Coronary artery (tissue), 2 donors: ENCODE measurements at regions not wholly inside any gene's neighbourhood (a gene's known extent, or its start where the extent isn't known, plus 50 kb on each side); places are given as distances from the start of the nearest gene placed in this dataset.

Source experiments
- DNase-seq: peaks from one replicate; pipeline ENCODE4 v3.0.0-alpha.2; 2017; ENCODE audit warnings: low spot score
- H3K27ac ChIP-seq, 2 donors: fragments of 200-600 bp; sonication (generic); one replicate each; pipeline ENCODE4 v1.5.1; 2016 to 2019
- H3K4me3 ChIP-seq: fragments of 200-600 bp; sonication (generic); 2 replicates; pipeline ENCODE4 v1.5.1; 2016; ENCODE audit warnings: mild to moderate bottlenecking, moderate library complexity
- TF ChIP-seq, protein P1 (sequence below): fragments of 200-600 bp; sonication (generic); IDR thresholded peaks from one replicate; pipeline ENCODE4 v1.5.1; 2019; ENCODE audit warnings: antibody characterized with exemption

- no peak for DNase-seq
- TF ChIP-seq, protein P1, sequence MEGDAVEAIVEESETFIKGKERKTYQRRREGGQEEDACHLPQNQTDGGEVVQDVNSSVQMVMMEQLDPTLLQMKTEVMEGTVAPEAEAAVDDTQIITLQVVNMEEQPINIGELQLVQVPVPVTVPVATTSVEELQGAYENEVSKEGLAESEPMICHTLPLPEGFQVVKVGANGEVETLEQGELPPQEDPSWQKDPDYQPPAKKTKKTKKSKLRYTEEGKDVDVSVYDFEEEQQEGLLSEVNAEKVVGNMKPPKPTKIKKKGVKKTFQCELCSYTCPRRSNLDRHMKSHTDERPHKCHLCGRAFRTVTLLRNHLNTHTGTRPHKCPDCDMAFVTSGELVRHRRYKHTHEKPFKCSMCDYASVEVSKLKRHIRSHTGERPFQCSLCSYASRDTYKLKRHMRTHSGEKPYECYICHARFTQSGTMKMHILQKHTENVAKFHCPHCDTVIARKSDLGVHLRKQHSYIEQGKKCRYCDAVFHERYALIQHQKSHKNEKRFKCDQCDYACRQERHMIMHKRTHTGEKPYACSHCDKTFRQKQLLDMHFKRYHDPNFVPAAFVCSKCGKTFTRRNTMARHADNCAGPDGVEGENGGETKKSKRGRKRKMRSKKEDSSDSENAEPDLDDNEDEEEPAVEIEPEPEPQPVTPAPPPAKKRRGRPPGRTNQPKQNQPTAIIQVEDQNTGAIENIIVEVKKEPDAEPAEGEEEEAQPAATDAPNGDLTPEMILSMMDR, result no peak
- H3K27ac ChIP-seq, result no peak overlapping the region
- H3K4me3 ChIP-seq, result no peak overlapping the region
Observed at GRCh38 chr12:41924111-41924510, 220.6 kb downstream of the GXYLT1 start.

- no peak overlapping the region for H3K27ac ChIP-seq
Observed at GRCh38 chr12:41923351-41923750, 221.3 kb downstream of the GXYLT1 start.

GRCh38 chr12:41920355-41920754 lies 224.3 kb downstream of the GXYLT1 start:
- TF ChIP-seq, protein P1, result no peak
- Histone ChIP-seq H3K27ac (no peak overlapping the region), H3K4me3 (no peak overlapping the region)
- no peak for DNase-seq

More at GRCh38 chr12:41923351-41923750, 221.3 kb downstream of the GXYLT1 start:
- no peak overlapping the region for H3K4me3 ChIP-seq
- TF ChIP-seq, protein P1, result no peak
- no peak for DNase-seq

DNA sequence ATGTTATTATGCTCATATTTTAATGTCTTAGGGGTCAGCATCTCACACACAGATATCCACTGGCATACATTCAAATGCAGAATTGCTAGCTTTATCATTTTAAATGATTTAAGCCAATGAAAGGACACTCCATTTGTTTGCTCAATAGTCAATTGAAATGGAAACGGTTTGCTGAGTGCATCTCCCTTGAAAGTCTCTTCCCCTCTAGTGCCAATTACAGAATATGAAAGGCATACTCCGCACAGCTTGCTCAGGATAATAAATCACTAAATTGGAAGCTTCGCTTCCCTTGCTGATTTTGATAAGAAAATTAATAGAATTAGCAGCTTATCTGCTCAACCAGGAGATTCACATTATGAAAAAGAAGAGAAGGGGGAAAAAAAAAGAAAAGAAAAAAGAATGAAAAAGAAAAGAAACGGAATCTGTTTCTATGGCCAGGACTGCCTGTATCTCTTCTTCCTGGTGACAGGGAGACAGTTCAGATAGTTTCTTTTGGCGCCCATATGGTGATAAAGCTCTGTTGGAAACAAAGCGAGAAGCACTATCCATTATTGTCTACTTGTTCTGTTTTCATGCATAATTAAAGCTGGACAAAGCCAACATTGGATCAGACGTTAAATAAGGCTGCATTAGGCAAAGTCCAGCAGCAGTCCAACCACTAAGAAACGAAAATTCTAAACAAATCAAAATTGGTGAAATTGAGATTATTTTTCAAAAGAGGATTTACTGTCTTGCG lies 225.0 kb downstream of the GXYLT1 start:
- no peak for DNase-seq
- Histone ChIP-seq H3K4me3 (no peak overlapping the region), H3K27ac (no peak overlapping the region)
- TF ChIP-seq, protein P1, result no peak

- TF ChIP-seq, protein P1, result no peak
- Histone ChIP-seq H3K27ac (no peak overlapping the region), H3K4me3 (no peak overlapping the region)
- no peak for DNase-seq
Observed at GRCh38 chr12:41919048-41919447, 225.6 kb downstream of the GXYLT1 start.

DNA sequence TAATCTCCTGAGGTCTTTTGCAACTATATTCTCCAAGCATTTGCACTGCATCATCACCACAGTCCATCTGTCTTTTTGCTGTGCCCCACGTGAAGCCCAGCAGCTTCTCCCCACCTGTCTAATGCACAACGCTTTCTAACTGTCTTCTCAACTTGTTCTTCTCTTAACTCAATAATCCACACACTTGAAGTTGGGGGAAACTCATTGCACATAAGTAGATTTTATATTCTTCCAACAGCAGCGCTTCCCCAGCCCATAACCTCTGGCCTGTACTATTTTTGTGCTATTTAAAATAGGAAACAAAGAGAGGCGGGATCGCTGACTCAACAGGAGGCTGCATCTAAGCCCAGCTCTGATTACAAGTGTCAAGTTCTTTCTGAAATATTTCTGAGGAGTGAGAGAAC lies 226.7 kb downstream of the GXYLT1 start:
- TF ChIP-seq, protein P1, result no peak
- no peak for DNase-seq
- Histone ChIP-seq H3K27ac (no peak overlapping the region), H3K4me3 (no peak overlapping the region)

DNA sequence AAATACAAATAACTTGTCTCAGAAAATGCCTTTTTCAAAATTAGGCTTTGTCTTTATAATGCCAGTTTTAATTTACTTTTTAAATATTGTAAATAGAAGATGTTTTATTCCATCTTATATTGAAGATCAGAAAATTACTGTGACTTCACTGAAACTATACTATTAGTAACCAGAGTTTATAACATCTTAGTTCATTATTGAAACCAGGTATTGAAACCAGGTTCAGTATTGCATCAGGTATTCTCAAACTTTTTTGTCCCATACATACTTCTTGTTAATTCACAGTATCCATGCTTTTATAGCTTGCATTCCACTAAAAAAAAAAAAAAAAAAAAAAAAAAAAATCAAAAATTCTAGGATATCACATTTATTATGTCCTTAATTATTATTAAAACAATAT lies 227.5 kb downstream of the GXYLT1 start:
- TF ChIP-seq, protein P1, result no peak
- Histone ChIP-seq H3K4me3 (no peak overlapping the region), H3K27ac (no peak overlapping the region)
- no peak for DNase-seq
